Astrocyte (in vitro differentiated cells and primary cell): ENCODE measurements at regions not wholly inside any gene's neighbourhood (a gene's known extent, or its start where the extent isn't known, plus 50 kb on each side); places are given as distances from the start of the nearest gene placed in this dataset.

Source experiments
- DNase-seq: peaks from one replicate; pipeline ENCODE4 v3.0.0-alpha.2; 2010; ENCODE audit warnings: low read depth
- FAIRE-seq: peaks from 2 replicates; lab custom pipeline; 2011; peaks lifted over from hg19 to GRCh38; lab: Jason Lieb, UNC
- H2AFZ ChIP-seq: 2 replicates; pipeline ENCODE4 v1.6.0; 2012; ENCODE audit warnings: low read depth, low read length, inconsistent platforms
- H3K27ac ChIP-seq: 2 replicates; pipeline ENCODE4 v1.5.1; 2011; ENCODE audit warnings: low read depth, low read length, inconsistent platforms
- H3K27me3 ChIP-seq: 2 replicates; pipeline ENCODE4 v1.6.0; 2011; ENCODE audit warnings: low read length, inconsistent platforms; ENCODE audit not compliant: insufficient read depth
- H3K36me3 ChIP-seq: 2 replicates; pipeline ENCODE4 v1.5.1; 2011; ENCODE audit warnings: low read length, inconsistent platforms; ENCODE audit not compliant: insufficient read depth
- H3K4me1 ChIP-seq: 2 replicates; pipeline ENCODE4 v1.5.1; 2011; ENCODE audit warnings: low read length, inconsistent platforms; ENCODE audit not compliant: insufficient read depth
- H3K4me2 ChIP-seq: 2 replicates; pipeline ENCODE4 v1.6.0; 2012; ENCODE audit warnings: low read length, inconsistent platforms
- H3K4me3 ChIP-seq: 2 replicates; pipeline ENCODE4 v1.5.1; 2011; ENCODE audit warnings: low read depth, mild to moderate bottlenecking, low read length, inconsistent platforms; ENCODE audit not compliant: insufficient read depth
- H3K79me2 ChIP-seq: 2 replicates; pipeline ENCODE4 v1.6.0; 2012; ENCODE audit warnings: mild to moderate bottlenecking, low read length, inconsistent platforms; ENCODE audit not compliant: insufficient read depth
- H3K9ac ChIP-seq: 2 replicates; pipeline ENCODE4 v1.6.0; 2012; ENCODE audit warnings: mild to moderate bottlenecking, low read length, inconsistent platforms
- H3K9me3 ChIP-seq: 2 replicates; pipeline ENCODE4 v1.5.1; 2012; ENCODE audit warnings: low read depth, mild to moderate bottlenecking, low read length, inconsistent platforms; ENCODE audit not compliant: insufficient read depth
- H4K20me1 ChIP-seq: 2 replicates; pipeline ENCODE4 v1.6.0; 2012; ENCODE audit warnings: low read length, inconsistent platforms; ENCODE audit not compliant: insufficient read depth
- H3K27ac Mint-ChIP-seq: one replicate; pipeline ENCODE4 v1.8.0; 2021; ENCODE audit warnings: mild to moderate bottlenecking, mixed read lengths; ENCODE audit not compliant: unreplicated experiment
- H3K27me3 Mint-ChIP-seq: one replicate; pipeline ENCODE4 v1.8.0; 2021; ENCODE audit warnings: low read depth, mixed read lengths; ENCODE audit not compliant: unreplicated experiment
- H3K36me3 Mint-ChIP-seq: one replicate; pipeline ENCODE4 v1.8.0; 2021; ENCODE audit warnings: low read depth, mixed read lengths; ENCODE audit not compliant: unreplicated experiment
- H3K4me1 Mint-ChIP-seq: one replicate; pipeline ENCODE4 v1.8.0; 2021; ENCODE audit warnings: low read depth, mixed read lengths; ENCODE audit not compliant: unreplicated experiment
- H3K4me3 Mint-ChIP-seq: one replicate; pipeline ENCODE4 v1.8.0; 2021; ENCODE audit warnings: mild to moderate bottlenecking, moderate library complexity, mixed read lengths; ENCODE audit not compliant: unreplicated experiment
- H3K9me3 Mint-ChIP-seq: one replicate; pipeline ENCODE4 v1.8.0; 2021; ENCODE audit warnings: mild to moderate bottlenecking, mixed read lengths; ENCODE audit not compliant: unreplicated experiment
- EZH2 ChIP-seq: IDR thresholded peaks from 2 replicates; pipeline ENCODE4 v1.6.1; 2012; ENCODE audit warnings: mild to moderate bottlenecking, low read length, inconsistent platforms; ENCODE audit not compliant: insufficient read depth
- TF ChIP-seq, protein P1 (sequence below): IDR thresholded peaks from 2 replicates; pipeline ENCODE4 v1.5.1; 2011; ENCODE audit warnings: low read depth, mild to moderate bottlenecking, inconsistent platforms, low read length, moderate library complexity; ENCODE audit not compliant: insufficient read depth

- TF ChIP-seq, protein P1, sequence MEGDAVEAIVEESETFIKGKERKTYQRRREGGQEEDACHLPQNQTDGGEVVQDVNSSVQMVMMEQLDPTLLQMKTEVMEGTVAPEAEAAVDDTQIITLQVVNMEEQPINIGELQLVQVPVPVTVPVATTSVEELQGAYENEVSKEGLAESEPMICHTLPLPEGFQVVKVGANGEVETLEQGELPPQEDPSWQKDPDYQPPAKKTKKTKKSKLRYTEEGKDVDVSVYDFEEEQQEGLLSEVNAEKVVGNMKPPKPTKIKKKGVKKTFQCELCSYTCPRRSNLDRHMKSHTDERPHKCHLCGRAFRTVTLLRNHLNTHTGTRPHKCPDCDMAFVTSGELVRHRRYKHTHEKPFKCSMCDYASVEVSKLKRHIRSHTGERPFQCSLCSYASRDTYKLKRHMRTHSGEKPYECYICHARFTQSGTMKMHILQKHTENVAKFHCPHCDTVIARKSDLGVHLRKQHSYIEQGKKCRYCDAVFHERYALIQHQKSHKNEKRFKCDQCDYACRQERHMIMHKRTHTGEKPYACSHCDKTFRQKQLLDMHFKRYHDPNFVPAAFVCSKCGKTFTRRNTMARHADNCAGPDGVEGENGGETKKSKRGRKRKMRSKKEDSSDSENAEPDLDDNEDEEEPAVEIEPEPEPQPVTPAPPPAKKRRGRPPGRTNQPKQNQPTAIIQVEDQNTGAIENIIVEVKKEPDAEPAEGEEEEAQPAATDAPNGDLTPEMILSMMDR = no peak
- no peak for TF ChIP-seq EZH2
- no peaks in the 10 kb centered on the region for H3K79me2 ChIP-seq
- peak; percentile 61 for DNase-seq
- H3K27ac ChIP-seq = no peak overlapping the region
- H3K27me3 ChIP-seq = no peaks in the 10 kb centered on the region
- Mint-ChIP-seq H3K9me3 (no peaks in the 10 kb centered on the region), H3K36me3 (no peaks in the 10 kb centered on the region), H3K27ac (no peak overlapping the region), H3K4me3 (no peak overlapping the region), H3K4me1 (peaks cover 9% of the 10 kb centered on the region), H3K27me3 (no peaks in the 10 kb centered on the region)
- H3K36me3 ChIP-seq = no peaks in the 10 kb centered on the region
- no peaks in the 10 kb centered on the region for H3K4me1 ChIP-seq
- H3K9ac ChIP-seq = no peak overlapping the region
- H3K9me3 ChIP-seq = no peaks in the 10 kb centered on the region
- H3K4me2 ChIP-seq = no peak overlapping the region
- FAIRE-seq = no peak
- no peaks in the 10 kb centered on the region for H4K20me1 ChIP-seq
- H2AFZ ChIP-seq = no peak overlapping the region
- no peak overlapping the region for H3K4me3 ChIP-seq
Measured at GRCh38 chr7:13198727-13199126, 511.3 kb downstream of the ARL4A start.

GRCh38 chr7:13201628-13202027, 514.2 kb downstream of the ARL4A start:
- peaks cover 2% of the 10 kb centered on the region for H3K9me3 Mint-ChIP-seq
- no peak overlapping the region for H3K27ac Mint-ChIP-seq
- Histone ChIP-seq H3K4me2 (no peak overlapping the region), H3K4me3 (no peak overlapping the region), H2AFZ (no peak overlapping the region), H3K27ac (no peak overlapping the region), H3K36me3 (no peaks in the 10 kb centered on the region), H3K4me1 (no peaks in the 10 kb centered on the region), H3K9me3 (no peaks in the 10 kb centered on the region), H3K79me2 (no peaks in the 10 kb centered on the region), H3K9ac (no peak overlapping the region), H3K27me3 (no peaks in the 10 kb centered on the region), H4K20me1 (no peaks in the 10 kb centered on the region)
- H3K4me3 Mint-ChIP-seq = no peak overlapping the region
- peaks cover 9% of the 10 kb centered on the region for H3K4me1 Mint-ChIP-seq
- no peaks in the 10 kb centered on the region for H3K27me3 Mint-ChIP-seq
- FAIRE-seq (no peak), DNase-seq (no peak)
- H3K36me3 Mint-ChIP-seq = no peaks in the 10 kb centered on the region
- TF ChIP-seq EZH2 = no peak
- TF ChIP-seq, protein P1 = no peak

DNA sequence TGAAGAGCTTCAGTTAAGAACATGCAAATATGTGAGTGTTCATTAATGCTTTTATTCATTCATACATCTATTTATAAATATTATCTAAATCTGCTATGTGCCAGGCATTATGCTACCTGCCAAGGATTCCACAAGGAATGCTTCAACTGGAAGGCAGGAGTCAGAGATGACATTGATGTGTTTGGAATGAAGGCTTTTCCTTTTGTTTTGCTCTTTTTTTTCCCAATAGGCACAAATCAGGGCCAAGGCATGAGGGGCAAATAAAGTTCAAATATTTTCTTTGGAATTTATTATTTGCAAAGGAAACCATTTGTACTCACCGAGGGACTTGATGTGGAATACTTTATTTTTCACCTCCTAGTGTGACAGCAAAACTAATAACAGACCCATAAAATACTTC, 530.3 kb downstream of the ARL4A start:
- Histone ChIP-seq H3K36me3 (no peaks in the 10 kb centered on the region), H3K27me3 (no peaks in the 10 kb centered on the region), H2AFZ (no peak overlapping the region), H4K20me1 (no peaks in the 10 kb centered on the region), H3K9me3 (no peaks in the 10 kb centered on the region), H3K4me1 (no peaks in the 10 kb centered on the region), H3K79me2 (no peaks in the 10 kb centered on the region), H3K4me3 (no peak overlapping the region), H3K4me2 (no peak overlapping the region), H3K9ac (no peak overlapping the region), H3K27ac (no peak overlapping the region)
- TF ChIP-seq, protein P1 = no peak
- no peak for TF ChIP-seq EZH2
- DNase-seq = peak; percentile 56
- Mint-ChIP-seq H3K36me3 (no peaks in the 10 kb centered on the region), H3K27me3 (no peaks in the 10 kb centered on the region), H3K9me3 (no peaks in the 10 kb centered on the region), H3K4me1 (no peaks in the 10 kb centered on the region), H3K27ac (no peak overlapping the region), H3K4me3 (no peak overlapping the region)
- no peak for FAIRE-seq
